ENCODE measurements at regions not wholly inside any gene's neighbourhood (a gene's known extent, or its start where the extent isn't known, plus 50 kb on each side); places are given as distances from the start of the nearest gene placed in this dataset.

DNA sequence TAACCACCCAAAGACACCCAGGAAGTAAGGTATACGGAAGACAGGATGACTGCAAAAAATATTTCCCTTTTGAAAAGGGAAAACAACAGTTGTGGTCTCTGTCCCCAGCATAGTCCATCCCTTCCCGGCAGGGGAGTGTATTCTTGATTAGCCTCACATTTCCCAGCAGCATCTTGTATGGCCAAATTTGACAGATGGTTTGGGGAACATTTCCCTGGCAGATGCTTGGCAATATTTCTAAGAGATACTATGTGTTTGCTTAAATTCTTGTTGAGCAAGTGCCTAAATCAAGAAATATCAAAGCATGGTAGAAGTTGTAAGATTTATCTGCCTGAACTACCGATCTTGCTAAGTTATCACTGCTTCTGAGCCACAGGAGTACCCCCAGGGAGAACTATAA lies 56.9 kb upstream of the TPK1 start:
- H3K4me3 ChIP-seq (ENCODE audit: low read depth, low read length): no peak overlapping the region
- in situ Hi-C loops (cut with HindIII; ENCODE audit: low sequenced_read_pairs): no loop called here
- no peak for DNase-seq (ENCODE audit: low read depth)
- TF ChIP-seq, protein P1, sequence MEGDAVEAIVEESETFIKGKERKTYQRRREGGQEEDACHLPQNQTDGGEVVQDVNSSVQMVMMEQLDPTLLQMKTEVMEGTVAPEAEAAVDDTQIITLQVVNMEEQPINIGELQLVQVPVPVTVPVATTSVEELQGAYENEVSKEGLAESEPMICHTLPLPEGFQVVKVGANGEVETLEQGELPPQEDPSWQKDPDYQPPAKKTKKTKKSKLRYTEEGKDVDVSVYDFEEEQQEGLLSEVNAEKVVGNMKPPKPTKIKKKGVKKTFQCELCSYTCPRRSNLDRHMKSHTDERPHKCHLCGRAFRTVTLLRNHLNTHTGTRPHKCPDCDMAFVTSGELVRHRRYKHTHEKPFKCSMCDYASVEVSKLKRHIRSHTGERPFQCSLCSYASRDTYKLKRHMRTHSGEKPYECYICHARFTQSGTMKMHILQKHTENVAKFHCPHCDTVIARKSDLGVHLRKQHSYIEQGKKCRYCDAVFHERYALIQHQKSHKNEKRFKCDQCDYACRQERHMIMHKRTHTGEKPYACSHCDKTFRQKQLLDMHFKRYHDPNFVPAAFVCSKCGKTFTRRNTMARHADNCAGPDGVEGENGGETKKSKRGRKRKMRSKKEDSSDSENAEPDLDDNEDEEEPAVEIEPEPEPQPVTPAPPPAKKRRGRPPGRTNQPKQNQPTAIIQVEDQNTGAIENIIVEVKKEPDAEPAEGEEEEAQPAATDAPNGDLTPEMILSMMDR (IDR thresholded peaks at IDR 0.05; ENCODE audit: low read depth, low read length, missing control alignments): no peak

Measured in astrocyte of the cerebellum (primary cell).